ENCODE measurements at regions not wholly inside any gene's neighbourhood (a gene's known extent, or its start where the extent isn't known, plus 50 kb on each side); places are given as distances from the start of the nearest gene placed in this dataset.

GRCh38 chrX:9393571-9393970, 71.3 kb upstream of the TBL1X start:
- H3K27ac ChIP-seq (ENCODE audit: control insufficient read depth, insufficient read depth, low read length), result no peak overlapping the region
- TF ChIP-seq EZH2 (IDR thresholded peaks at IDR 0.05; ENCODE audit: low read length) (no peak), CTCF (optimal IDR thresholded peaks at IDR 0.05 in 1 of 3, IDR thresholded peaks at IDR 0.05 in 1 of 3, conservative IDR thresholded peaks at IDR 0.05 in 1 of 3; ENCODE audit: extremely low read depth in 1 of 3, insufficient read depth in 2 of 3, low read length in 3 of 3) (no peak)
- H2AFZ ChIP-seq (ENCODE audit: control insufficient read depth, low read length), result no peak overlapping the region
- H3K9ac ChIP-seq (ENCODE audit: control insufficient read depth, extremely low read depth, insufficient read depth, low read length), result no peak overlapping the region
- no peak overlapping the region for H3K4me2 ChIP-seq (ENCODE audit: control insufficient read depth, extremely low read depth, insufficient read depth, low read depth, low read length)
- H3K79me2 ChIP-seq (ENCODE audit: control insufficient read depth, insufficient read depth, low read length), result no peaks in the 10 kb centered on the region
- H3K9me3 ChIP-seq (ENCODE audit: control insufficient read depth, low read depth, low read length), result no peaks in the 10 kb centered on the region
- H3K9me1 ChIP-seq (ENCODE audit: control insufficient read depth, extremely low read depth, insufficient read depth, low read length), result no peaks in the 10 kb centered on the region
- H3K4me3 ChIP-seq (ENCODE audit: control insufficient read depth in 2 of 3, extremely low read depth in 1 of 3, insufficient read depth in 2 of 3, low read depth in 1 of 3, low read length in 3 of 3), result no peak overlapping the region
- no peaks in the 10 kb centered on the region for H3K36me3 ChIP-seq (ENCODE audit: control insufficient read depth in 2 of 2, extremely low read depth in 1 of 2, insufficient read depth in 2 of 2, low read length in 2 of 2)
- dilution Hi-C loops (cut with MboI; ENCODE audit: extremely low pct_ligation_motif_present, low sequenced_read_pairs), result no loop called here
- no peaks in the 10 kb centered on the region for H3K27me3 ChIP-seq (ENCODE audit: control insufficient read depth, extremely low read depth, insufficient read depth, low read length)
- FAIRE-seq (no peak), DNase-seq (ENCODE audit: low read depth, low spot score) (no peak)
- no peaks in the 10 kb centered on the region for H3K4me1 ChIP-seq (ENCODE audit: control insufficient read depth, extremely low read depth, insufficient read depth, low read length)
- H4K20me1 ChIP-seq (ENCODE audit: control insufficient read depth, extremely low read depth, insufficient read depth, low read length), result no peaks in the 10 kb centered on the region

- H3K36me3 ChIP-seq (ENCODE audit: control insufficient read depth in 2 of 2, extremely low read depth in 1 of 2, insufficient read depth in 2 of 2, low read length in 2 of 2), result no peaks in the 10 kb centered on the region
- H3K4me3 ChIP-seq (ENCODE audit: control insufficient read depth in 2 of 3, extremely low read depth in 1 of 3, insufficient read depth in 2 of 3, low read depth in 1 of 3, low read length in 3 of 3), result no peak overlapping the region
- H3K4me2 ChIP-seq (ENCODE audit: control insufficient read depth, extremely low read depth, insufficient read depth, low read depth, low read length), result no peak overlapping the region
- H2AFZ ChIP-seq (ENCODE audit: control insufficient read depth, low read length), result no peak overlapping the region
- no peaks in the 10 kb centered on the region for H3K9me1 ChIP-seq (ENCODE audit: control insufficient read depth, extremely low read depth, insufficient read depth, low read length)
- H3K79me2 ChIP-seq (ENCODE audit: control insufficient read depth, insufficient read depth, low read length), result no peaks in the 10 kb centered on the region
- no peak overlapping the region for H3K27ac ChIP-seq (ENCODE audit: control insufficient read depth, insufficient read depth, low read length)
- no peak for FAIRE-seq
- H3K9ac ChIP-seq (ENCODE audit: control insufficient read depth, extremely low read depth, insufficient read depth, low read length), result no peak overlapping the region
- H4K20me1 ChIP-seq (ENCODE audit: control insufficient read depth, extremely low read depth, insufficient read depth, low read length), result no peaks in the 10 kb centered on the region
- dilution Hi-C loops (cut with MboI; ENCODE audit: extremely low pct_ligation_motif_present, low sequenced_read_pairs), result no loop called here
- H3K27me3 ChIP-seq (ENCODE audit: control insufficient read depth, extremely low read depth, insufficient read depth, low read length), result no peaks in the 10 kb centered on the region
- H3K4me1 ChIP-seq (ENCODE audit: control insufficient read depth, extremely low read depth, insufficient read depth, low read length), result no peaks in the 10 kb centered on the region
- no peaks in the 10 kb centered on the region for H3K9me3 ChIP-seq (ENCODE audit: control insufficient read depth, low read depth, low read length)
- TF ChIP-seq CTCF (optimal IDR thresholded peaks at IDR 0.05 in 1 of 3, IDR thresholded peaks at IDR 0.05 in 1 of 3, conservative IDR thresholded peaks at IDR 0.05 in 1 of 3; ENCODE audit: extremely low read depth in 1 of 3, insufficient read depth in 2 of 3, low read length in 3 of 3) (no peak), EZH2 (IDR thresholded peaks at IDR 0.05; ENCODE audit: low read length) (no peak)
- DNase-seq (ENCODE audit: low read depth, low spot score), result no peak
Observed at GRCh38 chrX:9394212-9394611, 70.6 kb upstream of the TBL1X start.

All from keratinocyte (primary cell).